Posterior cingulate gyrus (tissue), 11 donors: ENCODE measurements at regions not wholly inside any gene's neighbourhood (a gene's known extent, or its start where the extent isn't known, plus 50 kb on each side); places are given as distances from the start of the nearest gene placed in this dataset.
"Not testable (repeated sequence)": the region's sequence is repeated elsewhere in the genome, so short reads cannot be mapped to it uniquely, and the experiment has no call there.

ENCODE experiments used
- DNase-seq, 10 donors: peaks; one replicate each; pipeline versions ENCODE4 v3.0.0 to v3.0.0-alpha.2; 2020 to 2021; ENCODE audit warnings: mixed read lengths in 3 of 10
- intact Hi-C: fragments of 100-400 bp; cut with DNase I; formaldehyde crosslinking; loops from one replicate; pipeline ENCODE4 v1.15.1; 2023

GRCh38 chr1:222865718-222866117 is 50.9 kb downstream of the DISP1 start:
- no peak for DNase-seq
- intact Hi-C loops = no loop called here

DNA sequence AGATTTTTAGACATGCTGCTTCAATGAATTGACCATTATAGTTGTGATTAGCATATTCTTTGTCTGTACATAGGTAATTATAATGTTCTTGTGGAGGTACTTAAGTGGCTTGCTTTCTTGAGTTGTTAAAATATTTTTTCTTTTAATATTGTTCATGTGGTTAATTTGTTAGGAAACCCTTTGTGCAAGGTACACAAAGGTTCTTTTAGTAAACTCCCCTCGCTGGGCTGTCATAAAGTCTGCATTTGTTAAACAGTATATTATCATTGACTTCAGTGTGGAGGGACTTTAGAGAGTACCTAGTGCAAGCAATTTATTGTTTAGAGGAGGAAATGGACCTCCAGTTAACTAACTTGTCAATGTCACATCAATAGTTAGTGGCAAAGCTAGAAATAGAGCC is 52.5 kb downstream of the DISP1 start:
- DNase-seq = no peak
- intact Hi-C loops = no loop called here

GRCh38 chr1:222876182-222876581 is 61.3 kb downstream of the DISP1 start:
- DNase-seq = no peak
- intact Hi-C loops = no loop called here

GRCh38 chr1:222877854-222878253 is 63.0 kb downstream of the DISP1 start:
- no peak for DNase-seq
- intact Hi-C loops = no loop called here

DNA sequence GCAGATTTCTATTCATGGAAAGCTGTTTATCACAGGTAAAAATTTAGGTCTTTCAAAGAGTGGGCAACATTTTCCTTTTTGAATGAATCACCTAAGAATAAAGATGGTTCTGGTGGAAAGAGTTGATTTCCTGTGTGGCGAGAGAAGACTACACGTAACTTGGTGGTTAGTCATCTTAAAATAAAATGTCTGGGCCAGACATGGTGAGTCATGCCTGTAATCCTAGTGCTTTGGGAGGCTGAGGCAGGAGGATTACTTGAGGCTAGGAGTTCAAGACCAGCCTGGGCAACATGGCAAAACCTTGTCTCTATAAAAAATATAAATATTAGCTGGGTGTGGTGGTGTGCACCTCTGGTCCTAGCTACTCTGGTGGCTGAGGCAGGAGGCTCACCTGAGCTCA is 65.7 kb downstream of the DISP1 start:
- no peak for DNase-seq
- intact Hi-C loops = no loop called here

GRCh38 chr1:222886194-222886854 is 71.5 kb downstream of the DISP1 start:
- DNase-seq = no peak
- intact Hi-C loops = no loop called here

- no peak for DNase-seq
- intact Hi-C loops = no loop called here
Observed at GRCh38 chr1:222886878-222887351, 72.1 kb downstream of the DISP1 start.

DNA sequence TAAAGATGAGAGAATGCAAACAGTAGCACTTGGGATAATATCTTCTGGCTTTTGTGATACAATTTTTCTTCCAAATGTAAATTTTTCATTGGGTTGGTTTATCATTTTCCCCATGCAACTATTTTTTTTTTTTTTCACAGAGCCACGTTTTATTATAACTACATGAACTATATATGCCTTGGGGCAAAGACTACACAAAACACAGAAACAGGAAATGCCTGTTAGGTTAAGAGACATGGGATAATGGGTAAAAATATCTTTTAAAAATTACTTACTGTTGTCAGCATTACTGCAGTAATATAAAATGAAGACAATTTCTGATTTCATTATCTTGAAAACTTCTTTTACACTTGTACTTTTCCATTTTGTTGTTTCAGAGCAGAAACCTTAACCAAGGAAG is 74.6 kb downstream of the DISP1 start:
- intact Hi-C loops = no loop called here
- DNase-seq = no peak

GRCh38 chr1:222890716-222891115 is 75.9 kb downstream of the DISP1 start:
- intact Hi-C loops = no loop called here
- no peak for DNase-seq

- intact Hi-C loops = no loop called here
- DNase-seq = no peak
Observed at GRCh38 chr1:222891578-222891977, 76.7 kb downstream of the DISP1 start.

DNA sequence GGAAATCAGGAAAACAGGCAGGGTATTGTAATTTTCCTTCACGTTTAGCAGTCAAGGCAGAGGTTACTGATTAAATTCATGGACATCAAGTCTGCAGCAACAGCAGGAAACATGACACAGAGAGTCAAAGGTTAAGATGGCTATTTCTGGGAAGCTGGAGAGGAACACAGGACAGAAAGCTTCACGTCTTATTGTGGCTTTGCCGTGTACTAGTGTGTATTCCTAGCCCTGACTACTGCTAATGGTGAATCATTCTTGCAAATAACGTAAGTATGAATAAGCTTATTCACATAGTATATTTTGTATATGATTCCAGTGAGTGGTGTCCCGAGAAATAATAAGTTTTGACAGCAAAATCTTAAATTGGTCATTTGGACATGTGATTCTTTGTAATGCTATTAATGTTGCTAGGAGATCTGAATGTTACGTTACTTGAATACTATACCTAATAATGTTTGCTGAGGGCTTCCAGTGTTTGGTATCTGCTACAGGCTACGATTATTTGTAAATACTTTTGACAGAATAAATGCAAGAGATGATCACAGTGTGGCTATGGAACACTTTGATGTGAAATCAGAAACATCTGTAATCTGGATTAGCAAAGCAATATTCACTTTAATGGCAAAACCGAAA is 77.4 kb downstream of the DISP1 start:
- intact Hi-C loops = no loop called here
- DNase-seq = no peak

DNA sequence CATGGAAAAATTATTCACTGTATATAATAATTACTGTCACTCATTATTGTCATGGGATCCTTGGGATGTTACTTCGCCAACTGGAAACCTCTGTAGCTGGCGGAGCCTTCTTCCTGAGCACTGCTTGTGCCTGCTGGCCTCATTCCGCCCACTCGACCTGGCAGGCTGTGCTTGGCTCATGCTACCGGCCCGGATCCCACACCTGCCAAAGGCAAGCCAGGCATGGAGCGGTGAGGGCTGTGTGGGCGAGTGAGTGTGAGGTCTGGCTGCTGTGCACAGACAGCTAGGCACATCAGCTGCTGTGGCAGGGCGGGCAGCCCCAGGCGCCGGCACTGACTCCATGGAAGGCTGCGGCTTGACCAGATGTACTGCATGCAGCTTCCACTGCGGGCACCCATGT is 78.4 kb downstream of the DISP1 start:
- intact Hi-C loops = no loop called here

GRCh38 chr1:222894331-222894730 is 79.5 kb downstream of the DISP1 start:
- DNase-seq = peak in 2 of 10 donors; percentile 32 to 77
- intact Hi-C loops = no loop called here

More for the DNA sequence above, 78.4 kb downstream of the DISP1 start:
- peak in 9 of 10 donors; percentile 12 to 97 (median 70) for DNase-seq

- intact Hi-C loops = no loop called here
- DNase-seq = no peak
Observed at GRCh38 chr1:222896630-222897526, 82.0 kb downstream of the DISP1 start.

GRCh38 chr1:222897527-222898190 is 82.8 kb downstream of the DISP1 start:
- intact Hi-C loops = no loop called here
- DNase-seq = no peak

GRCh38 chr1:222898191-222898527 is 83.3 kb downstream of the DISP1 start:
- DNase-seq = no peak
- intact Hi-C loops = no loop called here

- intact Hi-C loops = no loop called here
- DNase-seq = no peak
Observed at GRCh38 chr1:222899471-222899870, 84.6 kb downstream of the DISP1 start.

- intact Hi-C loops = no loop called here
- peak in 1 of 10 donors; percentile 49 for DNase-seq
Observed at GRCh38 chr1:222904451-222904850, 89.6 kb downstream of the DISP1 start.

DNA sequence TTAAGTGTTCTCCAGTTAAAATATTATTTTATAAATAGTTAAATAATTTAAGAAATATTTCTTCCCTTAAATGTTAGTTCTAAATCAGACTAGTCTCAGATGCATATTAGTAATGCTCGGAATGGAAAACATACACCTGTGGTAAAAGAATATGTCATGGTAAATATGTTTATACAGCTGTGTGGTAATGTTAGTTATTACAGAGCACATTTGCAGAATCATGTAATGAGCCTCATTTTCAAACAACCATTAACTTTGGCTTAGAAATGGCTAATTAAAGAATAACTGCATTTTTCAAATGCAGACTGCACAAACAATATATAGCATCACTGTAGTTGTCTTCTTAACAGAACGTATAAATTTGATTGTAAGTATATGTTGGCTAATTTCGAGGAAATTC is 90.3 kb downstream of the DISP1 start:
- no peak for DNase-seq
- intact Hi-C loops = no loop called here

DNA sequence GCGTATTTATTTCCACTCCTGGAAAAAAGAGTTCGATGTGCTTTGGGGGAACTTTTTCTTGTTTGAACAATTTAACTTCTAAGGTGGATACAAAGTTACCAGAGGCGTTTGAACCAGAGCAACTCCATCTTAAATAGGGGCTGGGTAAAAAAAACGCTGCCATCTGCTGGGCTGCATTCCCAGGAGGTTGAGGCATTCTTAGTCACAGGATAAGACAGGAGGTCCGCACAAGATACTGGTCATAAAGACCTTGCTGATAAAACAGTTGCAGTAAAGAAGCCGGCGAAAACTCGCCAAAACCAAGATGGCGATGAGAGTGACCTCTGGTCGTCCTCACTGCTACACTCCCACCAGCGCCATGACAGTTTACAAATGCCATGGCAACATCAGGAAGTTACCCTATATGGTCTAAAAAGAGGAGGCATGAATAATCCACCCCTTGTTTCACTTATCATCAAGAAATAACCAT is 91.5 kb downstream of the DISP1 start:
- intact Hi-C loops = not testable (repeated sequence)

DNA sequence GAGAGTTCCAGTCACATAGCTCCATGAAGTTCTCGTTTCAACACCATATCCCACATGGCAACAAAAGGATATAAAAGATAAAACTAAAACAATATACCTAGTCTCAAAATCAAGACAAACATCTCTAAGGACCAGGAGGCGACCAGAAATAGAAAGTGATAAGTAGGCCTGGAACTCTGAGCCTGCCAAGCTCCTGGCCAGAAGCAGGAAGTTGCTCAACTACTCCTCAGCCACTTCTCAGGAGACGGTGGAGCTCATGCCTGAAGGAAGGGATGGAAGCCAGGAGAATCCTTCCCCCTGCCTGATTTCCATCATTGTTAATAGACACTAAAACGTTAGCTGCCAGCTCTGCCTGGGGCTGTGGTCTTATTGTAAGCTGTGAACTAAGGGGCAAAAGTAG is 94.7 kb downstream of the DISP1 start:
- no peak for DNase-seq
- intact Hi-C loops = no loop called here

More for the DNA sequence above, 91.5 kb downstream of the DISP1 start:
- not testable (repeated sequence) for DNase-seq
